ENCODE measurements at regions not wholly inside any gene's neighbourhood (a gene's known extent, or its start where the extent isn't known, plus 50 kb on each side); places are given as distances from the start of the nearest gene placed in this dataset.
"Not testable (repeated sequence)": the region's sequence is repeated elsewhere in the genome, so short reads cannot be mapped to it uniquely, and the experiment has no call there.

GRCh38 chrX:129092242-129092641 lies 431.0 kb downstream of the SMARCA1 start:
- no peak overlapping the region for H3K4me3 ChIP-seq (ENCODE audit: low read length)
- TF ChIP-seq, protein P1, sequence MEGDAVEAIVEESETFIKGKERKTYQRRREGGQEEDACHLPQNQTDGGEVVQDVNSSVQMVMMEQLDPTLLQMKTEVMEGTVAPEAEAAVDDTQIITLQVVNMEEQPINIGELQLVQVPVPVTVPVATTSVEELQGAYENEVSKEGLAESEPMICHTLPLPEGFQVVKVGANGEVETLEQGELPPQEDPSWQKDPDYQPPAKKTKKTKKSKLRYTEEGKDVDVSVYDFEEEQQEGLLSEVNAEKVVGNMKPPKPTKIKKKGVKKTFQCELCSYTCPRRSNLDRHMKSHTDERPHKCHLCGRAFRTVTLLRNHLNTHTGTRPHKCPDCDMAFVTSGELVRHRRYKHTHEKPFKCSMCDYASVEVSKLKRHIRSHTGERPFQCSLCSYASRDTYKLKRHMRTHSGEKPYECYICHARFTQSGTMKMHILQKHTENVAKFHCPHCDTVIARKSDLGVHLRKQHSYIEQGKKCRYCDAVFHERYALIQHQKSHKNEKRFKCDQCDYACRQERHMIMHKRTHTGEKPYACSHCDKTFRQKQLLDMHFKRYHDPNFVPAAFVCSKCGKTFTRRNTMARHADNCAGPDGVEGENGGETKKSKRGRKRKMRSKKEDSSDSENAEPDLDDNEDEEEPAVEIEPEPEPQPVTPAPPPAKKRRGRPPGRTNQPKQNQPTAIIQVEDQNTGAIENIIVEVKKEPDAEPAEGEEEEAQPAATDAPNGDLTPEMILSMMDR (IDR thresholded peaks at IDR 0.05; ENCODE audit: insufficient read depth, low read depth, low read length, missing control alignments) = no peak
- DNase-seq (ENCODE audit: low read depth) = no peak

DNA sequence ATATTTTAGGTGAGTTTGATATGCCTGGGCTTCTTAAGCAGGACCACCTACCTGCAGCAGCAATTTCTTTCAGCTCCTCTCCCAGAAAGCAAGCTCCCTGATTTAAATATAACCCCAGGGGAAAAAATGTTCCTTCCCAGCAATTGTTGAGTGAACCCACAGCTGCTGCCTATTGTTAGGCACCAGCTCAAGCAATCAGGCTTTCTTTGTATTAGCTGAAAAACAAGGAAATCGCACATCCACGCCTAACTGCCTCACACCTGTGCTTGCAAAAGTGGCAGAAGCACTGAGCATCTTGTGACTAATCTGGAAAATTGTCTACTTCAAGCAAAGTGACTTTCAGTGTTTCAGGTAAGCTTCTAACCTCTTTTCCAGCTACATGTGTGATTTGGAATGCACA lies 432.2 kb downstream of the SMARCA1 start:
- no peak overlapping the region for H3K4me3 ChIP-seq (ENCODE audit: low read length)
- DNase-seq (ENCODE audit: low read depth) = no peak
- TF ChIP-seq, protein P1 (IDR thresholded peaks at IDR 0.05; ENCODE audit: insufficient read depth, low read depth, low read length, missing control alignments) = no peak

- TF ChIP-seq, protein P1 (IDR thresholded peaks at IDR 0.05; ENCODE audit: insufficient read depth, low read depth, low read length, missing control alignments) = no peak
- no peak overlapping the region for H3K4me3 ChIP-seq (ENCODE audit: low read length)
- DNase-seq (ENCODE audit: low read depth) = no peak
Measured at GRCh38 chrX:129086802-129087201, 436.5 kb downstream of the SMARCA1 start.

GRCh38 chrX:129084291-129084690 lies 439.0 kb downstream of the SMARCA1 start:
- not testable (repeated sequence) for DNase-seq (ENCODE audit: low read depth); H3K4me3 ChIP-seq (ENCODE audit: low read length)

DNA sequence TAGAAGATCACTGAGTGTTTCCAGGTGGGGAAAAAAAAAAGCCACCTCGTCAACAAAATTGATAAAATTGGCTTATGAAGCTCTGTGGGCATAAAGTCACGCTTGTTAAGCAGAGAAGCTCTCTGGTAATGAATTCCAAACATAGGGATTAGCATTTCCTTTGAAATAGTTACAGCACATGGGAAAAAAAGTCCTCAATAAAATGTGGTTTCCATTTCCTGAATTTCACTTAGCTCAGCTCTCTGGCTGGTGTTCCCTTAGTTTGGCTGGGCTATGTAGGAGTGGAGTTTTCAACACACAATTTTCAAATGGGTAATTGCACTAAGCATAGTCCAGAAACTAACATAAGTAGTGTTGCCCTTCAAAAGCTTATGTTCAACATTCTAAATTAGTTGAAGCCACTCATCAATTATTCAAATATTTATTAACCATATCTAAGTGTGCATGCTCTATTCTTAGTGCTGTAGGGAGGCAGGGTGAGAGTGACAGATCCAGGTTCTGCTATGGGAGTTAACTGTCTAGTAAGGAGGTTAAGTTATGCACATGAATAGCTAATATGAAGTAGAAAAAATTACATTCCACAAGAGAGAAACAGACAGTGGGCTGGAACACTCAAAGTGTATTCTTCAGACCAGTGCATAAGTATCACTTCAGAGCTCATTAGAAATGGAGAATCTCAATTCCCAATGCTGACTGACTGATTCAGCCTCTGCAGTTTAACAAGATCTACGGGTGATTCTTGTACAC lies 445.7 kb downstream of the SMARCA1 start:
- no peak for DNase-seq (ENCODE audit: low read depth)
- no peak overlapping the region for H3K4me3 ChIP-seq (ENCODE audit: low read length)
- TF ChIP-seq, protein P1 (IDR thresholded peaks at IDR 0.05; ENCODE audit: insufficient read depth, low read depth, low read length, missing control alignments) = no peak

GRCh38 chrX:129071390-129071789 lies 451.9 kb downstream of the SMARCA1 start:
- DNase-seq (ENCODE audit: low read depth) = no peak
- TF ChIP-seq, protein P1 (IDR thresholded peaks at IDR 0.05; ENCODE audit: insufficient read depth, low read depth, low read length, missing control alignments) = no peak
- H3K4me3 ChIP-seq (ENCODE audit: low read length) = no peak overlapping the region

DNA sequence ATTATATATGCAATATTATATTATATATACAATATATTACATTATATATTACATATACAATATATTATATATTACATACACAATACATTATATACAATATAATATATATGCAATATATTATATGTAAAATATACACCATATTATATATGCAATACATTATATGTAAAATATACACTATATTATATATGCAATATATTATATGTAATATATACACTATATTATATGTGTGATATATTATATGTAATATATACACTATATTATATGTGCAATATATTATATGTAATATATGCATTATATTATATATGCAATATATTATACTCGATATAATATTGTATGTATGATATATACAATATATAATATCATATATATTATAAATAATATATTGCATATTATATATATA lies 457.4 kb downstream of the SMARCA1 start:
- no peak overlapping the region for H3K4me3 ChIP-seq (ENCODE audit: low read length)
- TF ChIP-seq, protein P1 (IDR thresholded peaks at IDR 0.05; ENCODE audit: insufficient read depth, low read depth, low read length, missing control alignments) = no peak
- no peak for DNase-seq (ENCODE audit: low read depth)

Measured in epithelial cell of esophagus (primary cell).